Fibroblast of gingiva (primary cell): ENCODE measurements at regions not wholly inside any gene's neighbourhood (a gene's known extent, or its start where the extent isn't known, plus 50 kb on each side); places are given as distances from the start of the nearest gene placed in this dataset.
"Not testable (repeated sequence)": the region's sequence is repeated elsewhere in the genome, so short reads cannot be mapped to it uniquely, and the experiment has no call there.

Experiments used
- DNase-seq: peaks from one replicate; pipeline ENCODE4 v3.0.0-alpha.2; 2011; ENCODE audit warnings: low read depth

DNA sequence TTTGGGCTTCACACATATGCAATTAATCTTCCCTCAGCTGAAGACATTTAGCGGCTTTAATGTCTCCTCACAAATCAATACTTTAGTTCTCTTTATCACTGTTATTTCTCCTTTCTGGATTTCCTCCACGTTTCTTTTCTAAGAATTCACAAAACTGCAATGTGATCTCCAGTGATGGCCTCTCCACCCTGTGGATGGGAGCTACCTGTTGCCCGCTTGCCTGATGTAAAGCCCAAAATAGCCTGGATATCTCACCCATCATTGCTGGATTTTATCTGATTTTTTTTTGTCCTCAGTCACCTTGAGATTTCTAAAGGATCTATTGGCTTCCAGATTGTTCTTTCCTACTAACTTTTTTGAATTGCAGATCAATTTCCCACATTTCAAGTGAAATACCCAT lies 129.3 kb upstream of the FAM241A start:
- no peak for DNase-seq

- DNase-seq, result no peak
These were observed 121.8 kb upstream of the FAM241A start for GRCh38 chr4:112023402-112023950.

DNA sequence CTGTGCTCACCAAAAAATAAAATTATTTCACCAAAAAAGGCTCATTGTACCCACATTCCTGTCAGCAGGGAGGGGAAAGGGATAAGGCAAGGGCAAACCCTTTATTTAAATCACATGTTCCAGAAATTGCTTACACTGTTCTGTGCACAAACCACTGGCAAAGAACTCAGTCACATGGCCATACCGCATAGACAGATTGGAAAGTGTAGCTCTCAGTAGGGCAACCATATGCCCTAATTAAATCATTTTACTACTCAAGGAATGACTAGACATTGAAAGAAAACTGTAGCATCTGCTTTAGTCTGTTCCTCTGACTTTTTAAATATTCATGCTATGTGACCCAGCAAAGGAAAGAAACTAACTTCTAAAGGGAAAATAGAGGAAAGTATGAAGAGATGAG lies 119.2 kb upstream of the FAM241A start:
- DNase-seq, result no peak

- peak; percentile 17 for DNase-seq
These were observed 115.5 kb upstream of the FAM241A start for GRCh38 chr4:112029771-112030171.

GRCh38 chr4:112031712-112032328 lies 113.4 kb upstream of the FAM241A start:
- peak; percentile 50 for DNase-seq

DNA sequence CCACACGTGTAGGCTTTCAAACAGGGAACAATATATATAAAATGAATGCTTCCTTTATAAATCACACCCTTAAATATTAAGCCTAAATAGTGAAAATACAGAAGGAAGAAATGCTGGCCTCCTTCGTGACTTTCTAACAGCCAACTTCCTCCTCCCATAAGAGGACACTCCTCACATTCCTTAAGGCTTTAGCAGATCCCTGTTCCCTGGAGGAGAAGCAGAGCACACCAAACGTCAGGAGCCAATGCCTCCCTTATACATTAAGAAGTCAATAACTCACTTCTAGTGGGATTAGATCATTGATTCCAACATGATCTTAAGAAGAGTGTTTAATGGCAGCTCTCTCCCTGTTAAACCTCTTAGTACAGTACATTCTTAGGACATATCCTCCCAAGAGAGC lies 108.4 kb upstream of the FAM241A start:
- DNase-seq, result no peak

- no peak for DNase-seq
These were observed 106.4 kb upstream of the FAM241A start for GRCh38 chr4:112038861-112039260.

GRCh38 chr4:112049119-112049518 lies 96.1 kb upstream of the FAM241A start:
- DNase-seq, result not testable (repeated sequence)

DNA sequence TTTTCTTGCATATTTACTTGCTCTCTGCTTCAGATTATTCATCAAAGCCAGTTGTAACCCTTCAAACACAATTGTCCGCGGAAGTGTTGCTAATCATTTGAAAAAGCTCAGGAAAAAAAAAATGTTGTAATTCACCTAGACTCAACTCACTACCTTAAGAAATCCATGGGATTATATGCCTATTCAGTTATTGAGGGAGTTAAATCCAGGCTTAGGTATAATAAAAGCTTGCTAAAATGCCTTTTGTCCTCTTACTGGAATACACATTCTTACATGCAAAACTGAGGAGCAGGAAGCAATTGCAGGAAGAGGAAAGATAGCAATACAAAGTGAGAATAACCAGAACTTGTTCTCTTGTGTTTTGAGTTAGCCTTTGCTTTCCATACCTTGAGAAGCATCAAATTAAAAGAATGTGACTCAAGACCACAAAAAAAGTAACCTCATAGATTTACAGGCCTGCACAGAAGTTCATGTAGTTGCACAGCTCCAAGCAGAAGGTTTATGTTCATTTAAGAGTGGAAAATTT lies 91.4 kb upstream of the FAM241A start:
- no peak for DNase-seq

GRCh38 chr4:112055100-112055499 lies 90.2 kb upstream of the FAM241A start:
- no peak for DNase-seq

DNA sequence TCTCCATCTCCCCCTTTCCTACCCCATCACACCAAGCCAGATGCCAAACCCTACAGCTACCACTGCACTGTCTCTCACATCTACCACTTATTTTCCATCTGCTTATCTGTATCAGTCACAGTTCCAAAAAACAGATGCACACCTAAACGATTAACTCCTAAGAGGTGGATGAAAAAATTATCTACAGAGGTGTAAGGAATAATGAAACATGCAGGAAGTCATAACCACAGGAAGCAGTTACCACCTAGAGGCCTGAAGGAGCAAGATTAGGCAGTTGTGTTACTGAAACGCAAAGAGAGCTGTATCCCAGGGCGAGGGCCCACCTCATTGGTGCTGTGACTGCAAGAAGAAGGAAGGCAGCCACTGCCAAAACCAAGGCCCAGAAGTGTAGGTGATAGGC lies 87.8 kb upstream of the FAM241A start:
- no peak for DNase-seq

- no peak for DNase-seq
These were observed 86.8 kb upstream of the FAM241A start for GRCh38 chr4:112058433-112058832.

GRCh38 chr4:112060212-112060611 lies 85.0 kb upstream of the FAM241A start:
- DNase-seq, result no peak

GRCh38 chr4:112061207-112061817 lies 83.9 kb upstream of the FAM241A start:
- no peak for DNase-seq

- DNase-seq, result no peak
These were observed 82.0 kb upstream of the FAM241A start for GRCh38 chr4:112063260-112063659.

GRCh38 chr4:112069110-112069509 lies 76.1 kb upstream of the FAM241A start:
- peak; percentile 10 for DNase-seq

- no peak for DNase-seq
These were observed 72.1 kb upstream of the FAM241A start for GRCh38 chr4:112073181-112073580.

GRCh38 chr4:112075129-112075753 lies 70.0 kb upstream of the FAM241A start:
- DNase-seq, result peak; percentile 37

GRCh38 chr4:112075906-112076305 lies 69.3 kb upstream of the FAM241A start:
- no peak for DNase-seq

DNA sequence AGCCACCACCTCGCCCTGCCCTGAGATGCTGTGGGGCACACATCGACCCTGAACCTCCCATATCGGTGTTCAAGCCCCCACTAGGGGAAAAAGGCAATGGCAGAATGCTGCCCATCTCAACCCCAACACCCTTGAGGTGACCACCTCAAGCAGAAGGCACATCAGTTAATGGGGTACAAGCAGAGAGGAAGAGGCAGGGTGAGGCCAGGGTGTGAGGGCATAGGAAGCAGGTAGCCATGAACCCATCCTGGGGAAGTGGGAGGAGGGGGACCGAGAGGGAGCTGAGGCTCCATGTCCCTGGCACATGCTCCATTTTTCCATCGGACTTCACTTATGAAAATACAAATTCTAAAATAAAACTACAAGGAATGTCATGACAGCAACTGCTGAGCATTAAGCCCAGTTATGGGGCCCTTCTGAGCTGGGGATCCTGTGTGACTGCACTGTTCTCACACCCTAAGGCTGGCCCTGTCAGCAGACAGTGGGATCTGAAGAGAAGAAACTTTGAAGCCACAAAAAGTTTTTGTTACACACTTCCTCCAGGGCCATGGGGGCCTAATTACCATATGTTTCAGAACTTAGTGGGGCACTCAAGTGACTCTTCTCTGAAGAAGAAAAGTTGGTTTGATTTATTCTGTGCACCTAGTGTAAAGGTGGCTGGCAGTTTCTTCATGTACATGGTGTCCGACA lies 68.2 kb upstream of the FAM241A start:
- no peak for DNase-seq

DNA sequence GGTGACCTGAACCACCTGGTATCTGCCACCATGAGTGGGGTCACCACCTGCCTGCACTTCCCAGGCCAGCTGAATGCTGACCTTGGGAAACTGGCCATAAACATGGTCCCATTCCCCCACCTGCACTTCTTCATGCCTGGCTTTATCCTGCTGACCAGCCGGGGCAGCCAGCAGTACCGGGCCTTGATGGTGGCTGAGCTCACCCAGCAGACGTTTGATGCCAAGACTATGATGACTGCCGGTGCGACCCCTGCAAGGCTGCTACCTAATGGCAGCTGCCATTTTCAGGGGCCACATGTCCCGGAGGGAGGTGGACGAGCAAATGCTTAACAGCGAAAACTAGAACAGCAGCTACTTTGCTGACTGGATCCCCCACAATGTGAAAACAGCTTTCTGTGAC lies 67.5 kb upstream of the FAM241A start:
- DNase-seq, result no peak

DNA sequence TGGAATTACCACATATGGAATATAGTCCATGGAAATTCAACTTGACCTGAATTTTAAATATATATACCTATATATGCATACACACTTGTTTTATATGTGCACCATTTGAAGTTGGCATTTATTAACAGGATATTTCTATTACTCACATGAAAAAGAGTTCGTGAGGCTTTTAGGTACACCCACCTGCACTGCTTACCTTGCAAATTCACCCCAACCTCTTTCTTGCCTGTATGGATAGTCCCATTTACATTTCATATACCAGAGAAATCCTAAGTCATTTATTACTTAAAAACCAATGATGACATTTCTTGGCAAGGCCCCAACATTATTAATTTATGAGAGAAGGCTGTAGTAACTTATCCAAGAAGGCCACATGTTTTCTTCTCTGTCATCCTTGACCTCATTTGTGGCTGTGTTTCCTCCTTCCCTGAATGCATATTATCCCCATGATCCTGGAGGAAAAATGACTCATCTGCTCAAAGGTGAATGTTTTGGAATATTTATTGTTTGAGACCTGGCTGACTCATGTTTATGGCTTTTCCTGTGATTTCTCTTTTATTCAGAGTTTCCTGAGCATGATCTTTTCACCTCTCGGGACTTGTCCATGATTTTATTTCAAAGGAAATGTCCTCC lies 62.2 kb upstream of the FAM241A start:
- peak; percentile 51 for DNase-seq
